GM18511 (cell line): ENCODE measurements at regions not wholly inside any gene's neighbourhood (a gene's known extent, or its start where the extent isn't known, plus 50 kb on each side); places are given as distances from the start of the nearest gene placed in this dataset.
"Not testable (repeated sequence)": the region's sequence is repeated elsewhere in the genome, so short reads cannot be mapped to it uniquely, and the experiment has no call there.

ENCODE experiments used
- ATAC-seq: cut with Tn5 transposase; IDR thresholded peaks from one replicate; pipeline ENCODE4 v1.9.1; 2021; ENCODE audit warnings: mild to moderate bottlenecking, moderate library complexity; ENCODE audit not compliant: unreplicated experiment

GRCh38 chr5:87756951-87757350 is 344.2 kb upstream of the CCNH start:
- no peak for ATAC-seq

- ATAC-seq: no peak
Observed at GRCh38 chr5:87755360-87755759, 342.6 kb upstream of the CCNH start.

GRCh38 chr5:87754009-87754757 is 341.5 kb upstream of the CCNH start:
- no peak for ATAC-seq

GRCh38 chr5:87752362-87752761 is 339.6 kb upstream of the CCNH start:
- no peak for ATAC-seq

- no peak for ATAC-seq
Observed at GRCh38 chr5:87751824-87752223, 339.1 kb upstream of the CCNH start.

- ATAC-seq: no peak
Observed at GRCh38 chr5:87746891-87747377, 334.2 kb upstream of the CCNH start.

GRCh38 chr5:87746341-87746740 is 333.6 kb upstream of the CCNH start:
- no peak for ATAC-seq

GRCh38 chr5:87741881-87742280 is 329.2 kb upstream of the CCNH start:
- no peak for ATAC-seq

- no peak for ATAC-seq
Observed at GRCh38 chr5:87735923-87736322, 323.2 kb upstream of the CCNH start.

- ATAC-seq: no peak
Observed at GRCh38 chr5:87733897-87734296, 321.2 kb upstream of the CCNH start.

GRCh38 chr5:87732875-87733768 is 320.4 kb upstream of the CCNH start:
- ATAC-seq: no peak

GRCh38 chr5:87729781-87730180 is 317.1 kb upstream of the CCNH start:
- ATAC-seq: no peak

- no peak for ATAC-seq
Observed at GRCh38 chr5:87722286-87722685, 309.6 kb upstream of the CCNH start.

- ATAC-seq: not testable (repeated sequence)
Observed at GRCh38 chr5:87718224-87718925, 305.6 kb upstream of the CCNH start.

- ATAC-seq: no peak
Observed at GRCh38 chr5:87717761-87718160, 305.0 kb upstream of the CCNH start.

GRCh38 chr5:87705876-87706275 is 293.1 kb upstream of the CCNH start:
- ATAC-seq: no peak

GRCh38 chr5:87686975-87687374 is 274.2 kb upstream of the CCNH start:
- peak; percentile 97 for ATAC-seq

- ATAC-seq: no peak
Observed at GRCh38 chr5:87686018-87686417, 273.3 kb upstream of the CCNH start.

- ATAC-seq: no peak
Observed at GRCh38 chr5:87674235-87674634, 261.5 kb upstream of the CCNH start.

- no peak for ATAC-seq
Observed at GRCh38 chr5:87671146-87671545, 258.4 kb upstream of the CCNH start.

GRCh38 chr5:87665166-87665565 is 252.4 kb upstream of the CCNH start:
- ATAC-seq: no peak
